ENCODE measurements at regions not wholly inside any gene's neighbourhood (a gene's known extent, or its start where the extent isn't known, plus 50 kb on each side); places are given as distances from the start of the nearest gene placed in this dataset.
"Not testable (repeated sequence)": the region's sequence is repeated elsewhere in the genome, so short reads cannot be mapped to it uniquely, and the experiment has no call there.

DNA sequence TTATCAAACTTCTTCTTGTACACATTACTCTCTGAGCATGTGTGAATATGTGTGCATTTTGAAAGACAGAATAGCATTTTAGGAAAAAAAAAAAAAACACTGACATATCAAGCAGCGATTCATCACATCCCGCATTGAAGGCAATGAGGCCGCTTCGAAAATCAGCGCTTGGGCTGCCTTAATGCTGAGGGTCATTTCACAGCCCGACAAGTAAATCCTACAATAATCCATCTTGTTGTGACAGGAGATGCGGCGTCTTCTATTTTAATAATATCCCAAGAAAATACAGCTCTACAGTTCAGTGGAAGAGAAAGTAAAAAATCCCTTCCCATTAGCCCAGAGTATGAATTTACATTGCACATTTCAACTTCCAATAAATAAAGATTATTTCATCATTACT is 389.2 kb upstream of the GRM7 start:
- no peak for DNase-seq (ENCODE audit: low read depth in 1 of 2, low spot score in 1 of 2)

DNA sequence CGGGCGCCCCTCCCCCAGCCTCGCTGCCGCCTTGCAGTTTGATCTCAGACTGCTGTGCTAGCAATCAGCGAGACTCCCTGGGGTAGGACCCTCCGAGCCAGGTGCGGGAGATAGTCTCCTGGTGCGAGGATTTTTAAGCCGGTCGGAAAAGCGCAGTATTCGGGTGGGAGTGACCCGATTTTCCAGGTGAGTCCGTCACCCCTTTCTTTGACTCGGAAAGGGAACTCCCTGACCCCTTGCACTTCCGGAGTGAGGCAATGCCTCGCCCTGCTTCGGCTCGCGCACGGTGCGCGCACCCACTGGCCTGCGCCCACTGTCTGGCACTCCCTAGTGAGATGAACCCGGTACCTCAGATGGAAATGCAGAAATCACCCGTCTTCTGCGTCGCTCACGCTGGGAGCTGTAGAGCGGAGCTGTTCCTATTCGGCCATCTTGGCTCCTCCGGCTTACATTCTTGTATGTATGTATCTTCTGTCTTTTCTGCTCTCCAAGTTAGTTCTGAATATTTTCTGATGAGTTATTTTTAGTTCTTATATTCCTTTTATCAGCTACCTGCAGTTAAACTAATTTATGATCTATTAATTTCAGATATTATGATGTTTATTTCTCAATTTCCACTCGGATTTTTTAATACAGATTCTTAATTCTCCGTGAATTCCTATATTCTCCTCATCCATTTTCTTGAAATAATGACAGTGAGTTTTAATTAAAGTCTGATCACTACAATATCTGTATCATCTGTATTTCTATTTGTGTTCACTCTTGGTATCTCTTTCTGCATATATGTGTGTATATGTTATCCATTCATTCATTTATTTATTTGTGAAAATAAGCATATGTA is 370.2 kb upstream of the GRM7 start:
- not testable (repeated sequence) for DNase-seq (ENCODE audit: low read depth in 1 of 2, low spot score in 1 of 2)

DNA sequence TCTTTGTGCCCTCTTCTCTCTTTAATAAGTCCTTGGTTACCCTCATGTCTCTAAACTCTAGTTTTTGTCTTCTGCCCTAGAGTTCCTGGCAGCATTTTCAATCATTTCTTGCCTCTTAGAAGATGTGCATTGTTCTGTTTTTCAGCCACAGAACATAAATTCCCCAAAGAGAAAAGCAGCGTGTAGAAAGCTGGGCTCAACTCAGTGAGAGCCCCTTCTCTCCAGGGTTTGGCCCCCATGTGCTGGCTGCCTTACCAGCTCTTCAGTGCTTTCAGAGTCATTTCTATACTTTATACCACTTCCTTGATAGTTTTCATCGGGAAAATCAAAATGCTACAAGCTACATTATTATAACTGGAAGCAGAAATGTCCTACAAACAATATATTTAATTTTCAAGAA is 369.1 kb upstream of the GRM7 start:
- DNase-seq (ENCODE audit: low read depth in 1 of 2, low spot score in 1 of 2) = no peak

DNA sequence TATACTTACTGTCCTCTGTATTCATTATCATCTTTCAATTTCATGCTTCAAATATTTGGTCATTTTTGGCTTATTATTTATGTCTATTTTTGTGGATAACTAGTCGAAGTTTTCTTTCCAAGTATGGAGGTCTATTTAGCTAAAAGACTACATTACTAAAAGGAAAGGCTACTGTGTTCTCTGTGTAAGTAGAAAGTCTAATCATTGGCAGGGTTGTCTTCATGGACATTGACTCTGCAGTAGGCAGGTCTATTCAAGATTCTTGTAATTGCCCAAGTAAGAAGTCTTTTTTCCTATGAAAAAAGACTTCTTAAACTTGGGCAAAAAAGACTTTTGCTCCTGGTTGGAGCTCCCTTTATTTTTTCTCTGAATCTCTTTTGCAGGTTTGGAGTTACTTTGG is 368.6 kb upstream of the GRM7 start:
- DNase-seq (ENCODE audit: low read depth in 1 of 2, low spot score in 1 of 2) = no peak

DNA sequence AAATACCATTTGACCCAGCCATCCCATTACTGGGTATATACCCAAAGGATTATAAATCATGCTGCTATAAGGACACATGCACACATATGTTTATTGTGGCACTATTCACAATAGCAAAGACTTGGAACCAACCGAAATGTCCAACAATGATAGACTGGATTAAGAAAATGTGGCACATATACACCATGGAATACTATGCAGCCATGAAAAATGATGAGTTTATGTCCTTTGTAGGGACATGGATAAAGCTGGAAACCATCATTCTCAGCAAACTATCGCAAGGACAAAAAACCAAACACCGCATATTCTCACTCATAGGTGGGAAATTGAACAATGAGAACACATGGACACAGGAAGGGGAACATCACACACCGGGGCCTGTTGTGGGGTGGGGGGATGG is 362.0 kb upstream of the GRM7 start:
- DNase-seq (ENCODE audit: low read depth in 1 of 2, low spot score in 1 of 2) = not testable (repeated sequence)

DNA sequence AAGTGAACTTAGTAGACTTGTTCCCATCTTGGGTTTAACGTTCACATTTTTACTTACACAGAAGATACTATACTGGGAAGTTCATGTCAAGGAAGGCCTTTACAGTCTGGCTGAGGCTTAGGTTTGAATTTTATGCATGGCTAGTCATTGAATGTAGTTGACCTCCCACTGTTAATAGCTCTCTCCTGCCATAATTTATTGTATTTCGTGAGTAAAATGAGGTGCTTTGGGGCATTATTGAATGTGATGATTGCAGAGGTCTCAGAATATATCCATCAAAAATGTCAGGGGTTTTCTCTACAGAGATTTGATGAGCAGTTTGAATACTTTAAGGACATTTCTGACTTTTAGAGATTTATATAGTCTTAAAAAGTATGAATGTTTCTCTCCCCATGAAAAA is 356.6 kb upstream of the GRM7 start:
- no peak for DNase-seq (ENCODE audit: low read depth in 1 of 2, low spot score in 1 of 2)

DNA sequence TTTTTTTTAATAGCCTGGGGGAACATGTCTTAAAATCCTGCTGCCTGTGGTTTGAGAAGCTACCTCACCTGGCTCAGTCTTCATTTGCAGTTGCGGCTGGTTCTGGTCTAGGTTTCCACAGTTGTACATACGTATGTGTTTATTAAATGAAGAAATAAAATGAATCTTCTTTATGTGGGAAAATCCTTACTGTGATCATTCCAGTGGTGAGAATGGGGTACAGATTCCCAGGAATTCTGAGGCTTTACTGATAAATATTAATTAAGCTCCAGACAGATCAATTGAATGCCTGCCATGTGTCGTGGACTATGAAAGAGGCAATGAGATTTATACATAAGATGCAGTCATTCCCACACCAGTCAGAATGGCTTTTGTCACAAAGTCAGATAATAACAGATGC is 356.1 kb upstream of the GRM7 start:
- no peak for DNase-seq (ENCODE audit: low read depth in 1 of 2, low spot score in 1 of 2)

DNA sequence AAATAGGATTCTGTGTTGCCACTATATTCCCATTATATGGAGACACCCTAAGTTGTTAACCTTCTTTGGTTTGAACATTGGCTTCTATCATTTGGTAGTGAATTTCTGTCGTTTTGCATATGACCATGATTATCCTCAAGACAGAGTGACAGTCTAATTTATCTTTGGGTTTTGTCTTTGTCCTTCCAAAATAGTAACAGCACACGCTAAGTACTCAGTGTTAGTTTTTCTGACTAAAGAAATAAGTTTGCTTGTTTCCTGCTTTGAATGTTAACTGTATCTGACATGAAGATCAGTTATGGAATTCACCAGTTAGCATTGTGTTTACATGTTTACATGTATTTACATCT is 352.5 kb upstream of the GRM7 start:
- no peak for DNase-seq (ENCODE audit: low read depth in 1 of 2, low spot score in 1 of 2)

DNA sequence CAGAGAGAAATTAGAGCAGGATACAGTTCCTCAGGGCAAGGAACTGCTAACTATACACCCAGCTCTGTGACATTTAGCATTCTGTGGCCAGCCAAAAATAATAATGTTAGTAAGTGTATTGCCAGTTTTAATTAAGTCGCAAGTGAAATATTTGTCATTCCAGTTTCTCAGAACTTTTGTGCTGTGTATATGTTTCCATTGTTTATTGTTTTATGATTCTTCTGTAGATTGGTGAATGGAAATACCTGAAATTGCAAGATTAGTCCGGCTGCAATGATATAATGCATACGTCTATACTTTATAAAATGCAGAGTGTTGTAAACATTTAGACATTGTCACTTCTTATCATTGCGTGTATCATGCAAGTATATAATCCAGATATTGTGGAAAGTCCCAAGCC is 351.3 kb upstream of the GRM7 start:
- no peak for DNase-seq (ENCODE audit: low read depth in 1 of 2, low spot score in 1 of 2)

DNA sequence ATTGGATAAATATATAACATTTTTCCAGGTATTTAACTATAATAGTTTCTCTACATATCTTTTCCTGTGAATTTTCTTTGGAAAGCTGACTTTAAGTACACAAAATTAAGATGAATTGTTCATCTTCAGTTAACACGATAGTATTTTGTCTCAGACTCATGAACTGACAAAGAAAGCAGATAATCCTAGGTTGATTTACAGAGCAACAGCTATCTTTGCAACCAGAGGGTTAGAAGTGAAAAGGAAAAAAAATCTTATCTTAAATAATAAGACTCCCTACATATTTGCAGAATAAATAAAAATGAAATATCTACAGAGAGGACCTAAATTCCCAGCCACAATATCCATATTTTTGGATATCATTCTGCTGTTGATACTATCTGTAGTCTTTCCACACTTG is 350.2 kb upstream of the GRM7 start:
- DNase-seq (ENCODE audit: low read depth in 1 of 2, low spot score in 1 of 2) = no peak

DNA sequence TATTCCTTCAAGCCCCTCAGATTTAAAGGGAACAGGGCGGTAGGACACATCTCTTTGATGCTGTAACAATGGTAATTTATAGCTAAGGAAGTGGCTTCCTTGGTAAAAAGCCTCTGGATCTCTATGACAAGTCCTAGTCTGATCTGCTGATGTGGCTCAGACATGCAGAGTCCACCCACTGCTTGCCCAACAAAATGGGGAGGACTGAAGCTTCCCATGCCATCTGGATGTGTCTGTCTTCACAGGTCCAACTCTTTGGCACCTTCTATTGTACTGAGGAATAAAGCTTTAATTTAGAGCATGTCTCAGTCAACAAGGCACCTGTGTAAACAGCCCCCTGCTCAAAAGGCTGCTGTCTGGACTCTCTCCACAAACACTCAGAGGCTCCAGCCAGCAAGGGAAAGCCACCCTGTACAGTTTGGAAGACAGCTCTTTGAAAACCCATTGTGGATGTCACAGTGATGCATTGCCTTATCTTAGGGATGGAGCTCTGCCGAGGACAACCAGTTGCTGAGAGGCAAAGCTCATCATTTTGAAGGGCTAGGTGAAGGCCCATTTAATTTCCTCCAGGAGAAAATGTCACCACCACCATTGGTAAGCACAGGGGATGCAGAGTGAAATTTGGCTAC is 348.6 kb upstream of the GRM7 start:
- no peak for DNase-seq (ENCODE audit: low read depth in 1 of 2, low spot score in 1 of 2)

DNA sequence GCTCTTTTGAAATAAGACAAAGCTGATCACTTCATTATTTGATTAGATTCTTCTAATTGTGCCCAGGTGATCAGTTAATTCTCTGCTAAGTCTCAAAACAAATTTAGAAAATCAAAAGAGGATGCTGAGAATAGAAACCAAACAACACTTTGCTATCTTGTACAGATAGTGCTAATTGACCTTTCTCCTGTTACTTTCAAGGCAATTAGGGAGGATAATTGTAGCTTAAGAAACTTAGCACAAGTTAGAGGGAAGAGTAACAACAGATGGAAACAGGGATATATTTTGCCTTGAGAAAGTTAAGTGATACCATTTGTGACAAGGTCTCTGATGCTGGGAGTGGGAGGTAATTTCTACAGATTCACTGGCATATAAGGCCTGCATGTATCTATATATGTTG is 344.8 kb upstream of the GRM7 start:
- DNase-seq (ENCODE audit: low read depth in 1 of 2, low spot score in 1 of 2) = no peak

DNA sequence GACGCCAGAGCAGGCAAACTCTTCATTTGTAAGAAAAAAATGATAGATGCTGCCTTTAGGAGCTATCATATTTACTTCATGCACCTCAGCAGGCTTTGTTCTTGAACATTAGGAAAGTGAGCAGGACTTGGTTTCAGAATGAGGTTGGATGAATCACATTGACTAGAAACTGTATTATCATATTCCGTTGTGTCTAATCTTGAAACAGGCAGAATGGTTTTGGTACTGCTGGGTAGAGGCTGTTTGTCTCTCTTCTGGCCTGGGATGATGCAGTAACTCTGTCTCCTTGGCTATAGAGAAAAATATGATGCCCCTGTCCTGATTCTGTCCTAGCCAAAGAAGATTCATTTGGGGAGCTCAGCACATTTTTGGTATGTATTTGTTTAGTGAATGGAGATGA is 344.2 kb upstream of the GRM7 start:
- DNase-seq (ENCODE audit: low read depth in 1 of 2, low spot score in 1 of 2) = no peak

DNA sequence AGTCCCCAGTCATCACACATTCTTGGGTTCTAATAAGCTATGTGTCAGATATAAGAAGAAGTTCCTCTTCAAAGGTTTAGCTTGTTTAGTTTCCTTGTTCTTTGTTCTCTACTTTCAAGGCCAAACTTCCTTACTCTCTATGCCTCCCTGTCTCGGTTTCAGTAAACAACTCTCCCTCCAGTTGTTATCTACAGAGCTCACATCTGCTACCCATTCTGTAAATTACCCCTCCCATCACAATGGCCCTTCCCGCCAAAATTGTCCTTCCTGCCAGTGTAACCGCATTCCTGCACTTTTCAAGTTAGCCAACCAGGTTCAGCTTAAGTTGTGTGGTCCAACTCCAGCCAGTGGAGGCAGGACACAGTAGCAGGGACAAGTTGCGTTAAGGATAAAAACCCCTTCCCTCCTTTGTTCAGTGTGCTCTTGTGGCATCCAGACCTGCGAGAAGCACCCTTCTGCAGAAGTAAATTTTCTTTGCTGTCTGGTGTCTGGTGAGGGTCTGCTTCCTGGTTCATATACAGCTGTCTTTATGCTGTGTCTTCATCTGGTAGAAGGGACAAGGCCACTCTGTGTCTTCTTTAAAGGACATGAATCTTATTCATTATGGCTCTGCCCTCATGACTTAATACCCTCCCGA is 342.1 kb upstream of the GRM7 start:
- DNase-seq (ENCODE audit: low read depth in 1 of 2, low spot score in 1 of 2) = no peak

DNA sequence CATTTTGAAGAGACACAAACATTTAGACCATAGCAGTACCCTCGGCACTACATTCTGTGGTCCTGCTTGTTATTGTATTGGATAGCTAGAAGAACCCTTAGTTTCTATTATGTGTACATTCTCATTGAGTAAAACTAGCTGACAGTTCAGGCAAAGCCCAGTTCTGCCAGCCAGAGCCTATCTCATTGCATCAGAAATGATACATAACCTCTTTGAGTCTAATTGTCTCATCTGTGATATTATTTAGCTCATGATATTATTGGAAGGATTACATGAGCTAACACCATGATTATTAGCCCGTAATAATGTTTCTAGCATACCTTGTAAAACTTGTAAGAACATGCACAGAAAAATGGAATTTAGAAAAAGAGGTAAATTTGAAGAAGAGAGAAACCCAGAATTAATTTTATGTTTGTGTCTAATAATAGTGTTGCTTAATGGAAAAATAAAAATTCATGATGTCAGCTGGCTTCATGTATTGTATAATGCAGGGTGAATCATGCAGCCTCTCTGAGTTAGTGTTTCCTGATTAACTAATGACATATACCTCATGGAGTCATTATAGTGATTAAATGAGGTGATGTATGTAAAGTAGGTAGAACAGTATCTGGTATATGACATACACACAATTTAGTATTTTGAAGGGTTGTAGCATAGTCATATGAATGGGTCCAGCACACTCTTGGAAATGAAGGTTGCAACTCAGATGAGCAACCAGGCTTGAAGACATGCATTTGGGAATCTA is 339.4 kb upstream of the GRM7 start:
- DNase-seq (ENCODE audit: low read depth in 1 of 2, low spot score in 1 of 2) = no peak

DNA sequence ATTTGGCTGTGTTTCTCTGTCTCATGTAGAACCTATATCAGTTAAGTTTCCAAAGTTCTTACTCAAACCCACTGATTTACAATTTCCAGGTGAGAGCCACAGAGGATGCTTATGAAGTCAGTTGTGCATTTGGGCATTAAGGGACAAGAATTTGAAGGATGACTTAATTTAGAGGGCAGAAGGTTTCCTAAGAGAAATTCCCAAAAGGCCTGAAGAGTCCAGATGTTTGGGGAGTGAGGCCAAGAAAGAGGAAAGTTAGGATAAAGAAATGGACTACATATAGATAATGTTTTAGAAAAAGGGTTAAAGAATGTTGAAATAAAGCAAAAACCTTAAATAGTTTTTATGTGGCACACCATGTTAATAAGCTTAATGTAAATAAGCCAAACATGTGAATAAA is 338.7 kb upstream of the GRM7 start:
- no peak for DNase-seq (ENCODE audit: low read depth in 1 of 2, low spot score in 1 of 2)

DNA sequence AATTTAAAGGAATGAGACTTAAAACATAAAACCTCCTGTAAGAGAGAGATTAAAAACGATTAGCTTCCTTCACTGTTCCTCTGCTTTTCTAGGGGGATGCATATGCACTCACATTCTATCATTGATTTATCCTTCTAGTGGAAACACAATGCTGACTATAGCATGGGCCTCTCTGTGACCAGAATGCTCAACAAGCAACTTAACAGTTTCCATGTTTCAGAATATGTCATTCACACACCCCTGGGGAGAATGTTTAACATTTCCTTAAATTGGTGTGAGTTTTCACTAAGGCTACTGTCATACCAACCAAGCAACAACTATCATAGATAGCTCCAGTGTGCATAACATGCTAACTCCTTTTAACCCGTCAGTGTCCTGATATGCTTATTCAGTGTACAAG is 337.9 kb upstream of the GRM7 start:
- DNase-seq (ENCODE audit: low read depth in 1 of 2, low spot score in 1 of 2) = no peak

DNA sequence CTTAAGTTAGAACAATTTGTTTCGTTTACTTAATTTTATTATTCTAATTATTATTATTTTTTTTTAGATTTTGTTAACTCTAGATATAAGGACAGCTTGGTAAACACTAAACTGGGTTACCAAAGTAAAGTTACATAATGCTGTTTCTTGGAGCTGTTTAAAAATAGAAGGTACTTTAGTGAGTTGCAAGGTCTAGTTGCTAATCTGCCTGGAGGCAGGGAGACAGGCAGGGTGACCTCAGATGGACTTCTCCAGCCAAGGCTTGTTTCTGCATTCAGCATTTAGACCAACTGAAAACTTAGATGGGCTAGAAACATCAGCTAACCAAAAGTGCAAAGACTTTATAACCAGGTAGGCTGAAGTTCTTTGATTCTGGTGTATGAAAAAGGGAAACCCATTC is 336.4 kb upstream of the GRM7 start:
- DNase-seq (ENCODE audit: low read depth in 1 of 2, low spot score in 1 of 2) = no peak

DNA sequence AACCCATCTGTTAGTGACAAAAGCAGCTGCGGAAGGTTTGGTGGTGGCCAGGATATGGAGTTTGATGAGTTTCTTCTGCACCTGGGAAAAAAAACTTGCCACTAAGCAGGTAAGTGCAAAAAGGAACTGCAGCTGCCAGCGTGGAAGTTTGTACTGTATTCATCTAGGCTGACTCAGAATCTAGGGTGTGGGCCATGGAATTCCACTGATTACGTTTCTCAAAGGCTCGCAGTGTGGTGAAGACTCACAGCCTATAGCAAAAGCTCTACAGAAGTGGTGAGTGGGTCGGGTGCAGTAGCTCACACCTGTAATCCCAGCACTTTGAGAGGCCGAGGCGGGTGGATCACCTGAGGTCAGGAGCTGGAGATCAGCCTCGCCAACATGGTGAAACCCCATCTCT is 334.6 kb upstream of the GRM7 start:
- DNase-seq (ENCODE audit: low read depth in 1 of 2, low spot score in 1 of 2) = no peak

DNA sequence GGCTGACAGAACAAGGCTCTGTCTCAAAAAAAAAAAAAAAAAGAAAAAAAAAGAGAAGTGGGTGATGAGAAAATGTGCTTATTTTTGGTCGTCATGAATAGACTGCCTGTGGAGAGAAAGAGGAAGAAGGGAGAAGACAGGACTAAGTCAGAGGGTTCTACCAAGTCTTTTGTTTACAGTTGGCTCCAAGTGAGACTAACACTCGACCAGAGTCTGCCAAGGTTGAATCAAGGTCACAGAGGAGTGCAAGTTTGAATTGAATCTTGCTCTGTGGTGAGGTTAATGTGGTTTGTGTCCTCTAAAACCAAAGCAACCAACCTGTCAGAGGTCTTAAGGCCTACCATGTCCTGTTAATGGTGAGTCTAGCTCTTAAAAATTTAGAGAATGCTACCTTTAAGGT is 334.1 kb upstream of the GRM7 start:
- DNase-seq (ENCODE audit: low read depth in 1 of 2, low spot score in 1 of 2) = no peak

DNA sequence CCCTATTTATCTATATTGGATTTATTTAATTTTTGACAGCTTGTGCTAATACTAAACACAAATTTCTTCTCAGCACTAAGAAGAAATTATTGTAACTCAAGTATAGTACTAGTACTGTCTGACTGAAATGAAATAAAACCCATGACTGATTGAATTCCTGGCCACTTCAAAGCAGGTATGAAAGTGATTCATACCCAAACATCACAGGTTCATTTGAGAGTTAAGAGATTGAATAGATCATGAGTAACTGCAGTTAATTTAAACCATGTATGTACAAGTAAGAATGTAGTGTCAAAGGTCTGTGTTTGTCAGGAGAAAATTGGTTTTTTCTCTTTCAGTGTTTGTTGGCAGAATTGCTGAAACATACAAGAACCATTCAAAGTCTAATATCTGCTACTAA is 332.0 kb upstream of the GRM7 start:
- no peak for DNase-seq (ENCODE audit: low read depth in 1 of 2, low spot score in 1 of 2)

DNA sequence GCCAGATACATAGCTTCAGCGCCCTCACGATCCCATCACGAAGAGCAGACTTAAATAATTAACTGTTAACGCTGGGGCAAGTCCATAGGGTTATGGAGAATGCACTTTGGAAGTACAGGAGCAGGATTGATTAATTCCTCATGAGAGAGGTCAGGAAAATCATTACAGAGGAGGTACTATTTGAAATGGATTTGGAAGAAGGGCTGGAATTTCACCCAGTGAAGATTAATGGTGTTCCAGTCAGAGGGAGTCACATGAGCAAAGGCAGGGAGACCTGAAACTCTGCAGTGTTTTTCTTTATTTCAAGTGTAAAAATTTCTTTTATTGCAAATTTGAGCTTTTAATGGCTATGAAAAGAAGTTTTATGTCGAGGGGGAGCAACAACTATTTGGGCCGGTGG is 329.8 kb upstream of the GRM7 start:
- no peak for DNase-seq (ENCODE audit: low read depth in 1 of 2, low spot score in 1 of 2)

All from activated T-helper 1 cell treated with anti-CD3 and anti-CD28 coated beads, Interleukin-2, amount 50 U/mL, for 16 hours (primary cell).